Fibroblast of lung (primary cell): ENCODE measurements at regions not wholly inside any gene's neighbourhood (a gene's known extent, or its start where the extent isn't known, plus 50 kb on each side); places are given as distances from the start of the nearest gene placed in this dataset.

ENCODE experiments used
- CTCF ChIP-seq, 2 donors: IDR thresholded peaks in 1 of 2; conservative IDR thresholded peaks in 1 of 2; 1 replicate in 1 of 2; 2 replicates in 1 of 2; pipeline ENCODE4 v1.5.1; 2011 to 2012; ENCODE audit warnings: low read length in 2 of 2, control low read depth in 1 of 2, inconsistent platforms in 1 of 2, low read depth in 1 of 2, mild to moderate bottlenecking in 1 of 2
- EZH2 ChIP-seq: IDR thresholded peaks from 2 replicates; pipeline ENCODE4 v1.5.1; 2012; ENCODE audit warnings: low read length, control low read depth, mild to moderate bottlenecking; ENCODE audit errors: missing control alignments

DNA sequence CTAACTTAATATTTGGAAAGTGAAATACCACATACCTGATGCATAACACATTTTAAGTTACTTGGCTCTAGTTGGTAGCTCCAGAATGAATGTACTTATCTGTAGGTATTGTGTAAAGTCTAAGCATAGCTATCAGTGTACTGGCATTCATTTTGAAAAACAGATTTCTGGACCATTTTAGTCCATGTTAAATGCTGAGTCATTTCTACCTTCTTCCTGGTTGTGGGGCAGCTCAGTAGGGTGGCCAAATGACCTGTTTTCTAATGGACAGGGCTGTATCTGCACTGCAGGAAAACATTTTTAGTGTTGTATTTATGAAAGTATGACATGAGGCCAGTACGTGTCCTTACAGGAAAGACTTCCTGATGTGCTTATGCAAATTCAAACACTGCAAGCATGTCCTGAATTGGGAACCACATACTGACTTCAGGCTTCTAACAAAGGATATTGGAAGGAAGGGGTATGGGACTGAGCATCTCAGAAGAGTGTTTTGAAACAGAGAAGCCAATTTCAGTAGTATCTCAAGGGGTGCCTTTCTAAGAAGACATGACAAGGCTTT, 300.3 kb upstream of the B3GALT2 start:
- no peak for TF ChIP-seq CTCF (conservative IDR thresholded peaks at IDR 0.05 in 1 of 2, IDR thresholded peaks at IDR 0.05 in 1 of 2; ENCODE audit: low read depth in 1 of 2, low read length in 2 of 2)
- TF ChIP-seq EZH2 = no peak
